K562 (cell line): ENCODE measurements at regions not wholly inside any gene's neighbourhood (a gene's known extent, or its start where the extent isn't known, plus 50 kb on each side); places are given as distances from the start of the nearest gene placed in this dataset.

Source experiments
- ATAC-seq: fragments of 200-7000 bp; cut with Tn5 transposase; 3 replicates; pipeline ENCODE4 v1.9.1; 2020; ENCODE audit warnings: moderate library complexity
- BruUV-seq: library from RNA; stranded (reverse); fragments of 400-500 nt; replicated peaks from 2 replicates; lab custom pipeline; 2021; lab: Mats Ljungman, UMichigan
- CTCF ChIA-PET: fragments of 300-600 bp; formaldehyde crosslinking; extraction: SDS; loops from one replicate; lab custom pipeline; 2021; ENCODE audit warnings: low intra/inter-chr PET ratio; lab: Yijun Ruan, JAX
- POLR2A ChIA-PET: fragments of 300-600, 350-650 bp; sonication (Branson Sonifier 250); formaldehyde crosslinking; extraction: SDS; loops from one replicate; lab custom pipeline; 2021; ENCODE audit warnings: antibody characterized with exemption, inconsistent platforms; lab: Yijun Ruan, JAX
- DNase-seq, 4 experiments: peaks; one replicate each; pipeline versions ENCODE4 v3.0.0 to v3.0.0-alpha.2; 2011 to 2018; ENCODE audit warnings: low spot score in 3 of 4, mixed read lengths in 3 of 4; ENCODE audit errors: extremely low read depth in 1 of 4
- FAIRE-seq: peaks from 2 replicates; lab custom pipeline; 2011; peaks lifted over from hg19 to GRCh38; lab: Jason Lieb, UNC
- H2AFZ ChIP-seq: 2 replicates; pipeline ENCODE4 v1.6.0; 2011; ENCODE audit warnings: low read depth, low read length, control low read depth, inconsistent platforms
- H3K27ac ChIP-seq: fragments of 200-600 bp; 3 replicates; pipeline ENCODE4 v1.8.0; 2011; ENCODE audit warnings: low read depth, mild to moderate bottlenecking, control low read depth, inconsistent platforms, low read length, moderate library complexity, mixed read lengths; ENCODE audit errors: extremely low read depth
- H3K27me3 ChIP-seq, 2 experiments: fragments of 300-600 bp in 1 of 2; 2 replicates in 1 of 2; 3 replicates in 1 of 2; pipeline versions ENCODE4 v1.6.0 to v1.8.0; 2011; ENCODE audit warnings: inconsistent platforms in 2 of 2, low read length in 2 of 2, mild to moderate bottlenecking in 1 of 2, mixed read lengths in 1 of 2, moderate library complexity in 1 of 2; ENCODE audit not compliant: control insufficient read depth in 2 of 2, insufficient read depth in 2 of 2
- H3K36me3 ChIP-seq: fragments of 300-600 bp; 3 replicates; pipeline ENCODE4 v1.8.0; 2011; ENCODE audit warnings: mild to moderate bottlenecking, low read length, inconsistent platforms; ENCODE audit not compliant: control insufficient read depth, insufficient read depth
- H3K4me1 ChIP-seq, 2 experiments: fragments of 200-600 bp in 1 of 2; replicated peaks in 1 of 2; 2 replicates in 1 of 2; 3 replicates in 1 of 2; pipeline versions ENCODE4 v1.5.1 to v1.8.0; 2011; ENCODE audit warnings: inconsistent platforms in 2 of 2, low read length in 2 of 2, mild to moderate bottlenecking in 1 of 2, mixed read lengths in 1 of 2, moderate library complexity in 1 of 2; ENCODE audit not compliant: control insufficient read depth in 2 of 2, insufficient read depth in 2 of 2
- H3K4me2 ChIP-seq: 2 replicates; pipeline ENCODE4 v1.6.1; 2011; ENCODE audit warnings: low read length, control low read depth, inconsistent platforms, mixed read lengths; ENCODE audit not compliant: insufficient read depth
- H3K4me3 ChIP-seq: fragments of 200-600 bp; sonication (generic), shearing (Covaris generic); 2 replicates; pipeline ENCODE4 v1.5.1; 2016; ENCODE audit warnings: control low read depth, inconsistent platforms
- H3K79me2 ChIP-seq: fragments of 200-600 bp; 3 replicates; pipeline ENCODE4 v1.8.0; 2011; ENCODE audit warnings: low read length, inconsistent platforms; ENCODE audit not compliant: control insufficient read depth, insufficient read depth
- H3K9ac ChIP-seq, 2 experiments: 2 replicates each; pipeline versions ENCODE4 v1.6.0 to v1.6.1; 2011; ENCODE audit warnings: low read depth in 2 of 2, low read length in 2 of 2, control low read depth in 1 of 2, inconsistent platforms in 1 of 2, mild to moderate bottlenecking in 1 of 2, mixed read lengths in 1 of 2; ENCODE audit not compliant: insufficient read depth in 1 of 2
- H3K9me1 ChIP-seq: one replicate; pipeline ENCODE4 v1.6.0; 2011; ENCODE audit warnings: inconsistent platforms, mild to moderate bottlenecking, low read length, moderate library complexity; ENCODE audit not compliant: control insufficient read depth, insufficient read depth
- H3K9me3 ChIP-seq: replicated peaks from 2 replicates; pipeline ENCODE4 v1.5.1; 2011; ENCODE audit warnings: low read depth, low read length, inconsistent platforms; ENCODE audit not compliant: control insufficient read depth, insufficient read depth
- H4K20me1 ChIP-seq: replicated peaks from 2 replicates; pipeline ENCODE4 v1.6.1; 2011; ENCODE audit warnings: low read length, inconsistent platforms, mixed read lengths; ENCODE audit not compliant: control insufficient read depth, insufficient read depth
- CTBP1 ChIP-seq: fragments of 450-650 bp; IDR thresholded peaks from 2 replicates; pipeline ENCODE4 v1.6.1; 2016; ENCODE audit warnings: borderline replicate concordance
- RAD21 ChIP-seq, 2 experiments: fragments of 250-450 bp in 1 of 2; fragments of 450-650 bp in 1 of 2; sonication (Bioruptor Pico) in 1 of 2; formaldehyde crosslinking in 1 of 2; IDR thresholded peaks in 1 of 2; conservative IDR thresholded peaks in 1 of 2; 2 replicates each; pipeline versions ENCODE4 v1.4.0 to v1.8.0; 2020 to 2022; ENCODE audit warnings: mild to moderate bottlenecking in 2 of 2, moderate library complexity in 1 of 2
- RCOR1 ChIP-seq, 2 experiments: IDR thresholded peaks; 2 replicates each; pipeline ENCODE4 v1.6.1; 2012; ENCODE audit warnings: low read depth in 2 of 2, low read length in 2 of 2, borderline replicate concordance in 1 of 2, improper control_type of control experiment in 1 of 2
- RNF2 ChIP-seq: sonication (generic); IDR thresholded peaks from 2 replicates; pipeline ENCODE4 v1.6.1; 2016
- TAF15 ChIP-seq: fragments of 200-400 bp; formaldehyde crosslinking; IDR thresholded peaks from 2 replicates; pipeline ENCODE4 v1.6.1; 2017; ENCODE audit warnings: mild to moderate bottlenecking, low read depth, low read length, moderate library complexity
- TEAD4 ChIP-seq, 2 experiments: sonication (generic) in 1 of 2; formaldehyde crosslinking in 1 of 2; IDR thresholded peaks; 2 replicates each; pipeline versions ENCODE4 v1.6.1 to v1.8.0; 2012 to 2022; ENCODE audit warnings: borderline replicate concordance in 1 of 2, inconsistent platforms in 1 of 2, low read length in 1 of 2, mild to moderate bottlenecking in 1 of 2, missing genetic modification reagents in 1 of 2
- ZKSCAN8 ChIP-seq: fragments of 200-800 bp; sonication (Bioruptor generic); IDR thresholded peaks from 2 replicates; pipeline ENCODE4 v1.6.1; 2016; ENCODE audit warnings: missing genetic modification characterization, missing compliant biosample characterization
- ZNF165 ChIP-seq: fragments of 250-450 bp; sonication (Bioruptor Pico); IDR thresholded peaks from 2 replicates; pipeline ENCODE4 v1.4.0; 2020; ENCODE audit warnings: borderline replicate concordance
- WGBS: fragments of 100-300 bp; shearing (Covaris generic); methylation state at CpG from one replicate; pipeline ENCODE4 v1.1.6; 2016; ENCODE audit warnings: low coverage, mixed read lengths; ENCODE audit not compliant: insufficient coverage; ENCODE audit errors: missing lambda C conversion rate; 5-methylcytosine and 5-hydroxymethylcytosine counted together
- in situ Hi-C: fragments of 300-500 bp; cut with MboI; formaldehyde crosslinking; loops from 4 replicates; pipeline ENCODE4 v1.15.0; 2018; ENCODE audit warnings: inconsistent platforms, mixed read lengths
- intact Hi-C: fragments of 100-400 bp; cut with micrococcal nuclease; formaldehyde crosslinking; loops from 2 replicates; pipeline ENCODE4 v1.14.2; 2022
- TF ChIP-seq, protein P1 (sequence below): fragments of 450-650 bp; formaldehyde crosslinking; IDR thresholded peaks from 2 replicates; pipeline ENCODE4 v1.4.0; 2022; ENCODE audit warnings: missing genetic modification characterization
- TF ChIP-seq, protein P2 (sequence below), 2 experiments: fragments of 450-650 bp; formaldehyde crosslinking in 1 of 2; IDR thresholded peaks; 2 replicates each; pipeline versions ENCODE4 v1.4.0 to v1.6.1; 2014 to 2020; ENCODE audit warnings: mild to moderate bottlenecking in 2 of 2, borderline replicate concordance in 1 of 2, low read depth in 1 of 2

DNA sequence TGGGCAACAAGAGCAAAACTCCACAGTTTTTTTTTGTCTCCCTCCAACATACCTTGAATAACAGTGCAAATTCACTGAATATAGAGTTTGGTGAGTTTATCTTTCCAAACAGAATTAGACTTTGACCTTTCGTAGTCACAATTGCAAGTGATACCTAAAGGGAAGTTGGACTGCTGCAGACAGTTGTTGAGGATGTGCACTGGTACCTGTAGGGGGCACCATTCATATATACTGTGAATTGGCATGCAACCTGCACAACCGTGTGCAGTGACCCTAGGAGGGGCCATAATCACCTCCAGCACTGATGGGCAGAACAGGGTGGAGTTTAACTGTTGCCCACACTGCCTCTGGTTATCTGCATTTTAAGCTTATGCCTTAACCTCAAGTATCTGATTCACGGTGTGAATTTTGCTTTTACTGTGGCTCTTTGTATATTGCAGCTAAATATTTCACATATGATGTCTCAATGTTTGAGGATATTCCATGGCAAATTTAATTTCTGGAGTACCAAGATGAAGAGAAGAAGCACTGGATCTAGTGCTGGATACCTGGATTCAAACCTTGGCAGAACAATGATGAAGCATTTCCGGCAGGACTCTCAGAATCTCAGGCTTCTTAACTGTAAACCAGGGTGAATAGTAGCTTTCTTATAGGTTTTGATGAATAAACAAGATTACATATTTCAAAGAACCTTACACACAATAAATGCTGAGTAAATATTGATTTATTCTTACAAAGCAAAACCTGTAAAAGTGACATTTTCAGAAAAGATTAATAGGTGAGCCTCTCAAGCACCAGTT is 144.3 kb downstream of the ACTBL2 start:
- Histone ChIP-seq H3K9ac (no peak overlapping the region), H3K9me1 (no peaks in the 10 kb centered on the region), H3K27ac (no peak overlapping the region), H2AFZ (no peak overlapping the region), H3K27me3 (no peaks in the 10 kb centered on the region), H4K20me1 (no peaks in the 10 kb centered on the region), H3K4me1 (no peaks in the 10 kb centered on the region), H3K9me3 (no peaks in the 10 kb centered on the region), H3K4me3 (no peak overlapping the region), H3K36me3 (no peaks in the 10 kb centered on the region), H3K79me2 (no peaks in the 10 kb centered on the region), H3K4me2 (no peak overlapping the region)
- in situ Hi-C loops: no loop called here
- ChIA-PET CTCF (interaction anchor here (0.6 kb wide), 1 partner anchor 497 kb away, joined by 3 read pairs; no protein-coding TSS in a partner anchor), POLR2A (interaction anchor here (0.7 to 1.3 kb wide), 3 partner anchors 11 to 13 kb away, joined by 3 read pairs; no protein-coding TSS in a partner anchor)
- DNase-seq: peak; percentile 32 to 67 (median 44)
- FAIRE-seq: peak; percentile 91
- WGBS: 4% methylated on average over 4 of the region's 4 CpGs
- no TSS peak for BruUV-seq
- ATAC-seq: peak; percentile 98
- intact Hi-C loops: loop anchor here (1.0 to 5.0 kb wide), 3 partner anchors 41 to 159 kb away; no protein-coding TSS in a partner anchor
- TF ChIP-seq RNF2: no peak
- TF ChIP-seq, protein P1, sequence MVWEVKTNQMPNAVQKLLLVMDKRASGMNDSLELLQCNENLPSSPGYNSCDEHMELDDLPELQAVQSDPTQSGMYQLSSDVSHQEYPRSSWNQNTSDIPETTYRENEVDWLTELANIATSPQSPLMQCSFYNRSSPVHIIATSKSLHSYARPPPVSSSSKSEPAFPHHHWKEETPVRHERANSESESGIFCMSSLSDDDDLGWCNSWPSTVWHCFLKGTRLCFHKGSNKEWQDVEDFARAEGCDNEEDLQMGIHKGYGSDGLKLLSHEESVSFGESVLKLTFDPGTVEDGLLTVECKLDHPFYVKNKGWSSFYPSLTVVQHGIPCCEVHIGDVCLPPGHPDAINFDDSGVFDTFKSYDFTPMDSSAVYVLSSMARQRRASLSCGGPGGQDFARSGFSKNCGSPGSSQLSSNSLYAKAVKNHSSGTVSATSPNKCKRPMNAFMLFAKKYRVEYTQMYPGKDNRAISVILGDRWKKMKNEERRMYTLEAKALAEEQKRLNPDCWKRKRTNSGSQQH (CRISPR knock-in tag): no peak
- peak; percentile 68 to 82 for TF ChIP-seq RAD21 (CRISPR knock-in tag; conservative IDR thresholded peaks at IDR 0.05 in 1 of 2, IDR thresholded peaks at IDR 0.05 in 1 of 2)
- TF ChIP-seq, protein P2, sequence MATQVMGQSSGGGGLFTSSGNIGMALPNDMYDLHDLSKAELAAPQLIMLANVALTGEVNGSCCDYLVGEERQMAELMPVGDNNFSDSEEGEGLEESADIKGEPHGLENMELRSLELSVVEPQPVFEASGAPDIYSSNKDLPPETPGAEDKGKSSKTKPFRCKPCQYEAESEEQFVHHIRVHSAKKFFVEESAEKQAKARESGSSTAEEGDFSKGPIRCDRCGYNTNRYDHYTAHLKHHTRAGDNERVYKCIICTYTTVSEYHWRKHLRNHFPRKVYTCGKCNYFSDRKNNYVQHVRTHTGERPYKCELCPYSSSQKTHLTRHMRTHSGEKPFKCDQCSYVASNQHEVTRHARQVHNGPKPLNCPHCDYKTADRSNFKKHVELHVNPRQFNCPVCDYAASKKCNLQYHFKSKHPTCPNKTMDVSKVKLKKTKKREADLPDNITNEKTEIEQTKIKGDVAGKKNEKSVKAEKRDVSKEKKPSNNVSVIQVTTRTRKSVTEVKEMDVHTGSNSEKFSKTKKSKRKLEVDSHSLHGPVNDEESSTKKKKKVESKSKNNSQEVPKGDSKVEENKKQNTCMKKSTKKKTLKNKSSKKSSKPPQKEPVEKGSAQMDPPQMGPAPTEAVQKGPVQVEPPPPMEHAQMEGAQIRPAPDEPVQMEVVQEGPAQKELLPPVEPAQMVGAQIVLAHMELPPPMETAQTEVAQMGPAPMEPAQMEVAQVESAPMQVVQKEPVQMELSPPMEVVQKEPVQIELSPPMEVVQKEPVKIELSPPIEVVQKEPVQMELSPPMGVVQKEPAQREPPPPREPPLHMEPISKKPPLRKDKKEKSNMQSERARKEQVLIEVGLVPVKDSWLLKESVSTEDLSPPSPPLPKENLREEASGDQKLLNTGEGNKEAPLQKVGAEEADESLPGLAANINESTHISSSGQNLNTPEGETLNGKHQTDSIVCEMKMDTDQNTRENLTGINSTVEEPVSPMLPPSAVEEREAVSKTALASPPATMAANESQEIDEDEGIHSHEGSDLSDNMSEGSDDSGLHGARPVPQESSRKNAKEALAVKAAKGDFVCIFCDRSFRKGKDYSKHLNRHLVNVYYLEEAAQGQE (IDR thresholded peaks at IDR 0.05; ENCODE audit: borderline replicate concordance): peak; percentile 69
- TF ChIP-seq, protein P2 (CRISPR knock-in tag; IDR thresholded peaks at IDR 0.05; ENCODE audit: low read depth): no peak
- TF ChIP-seq ZNF165 (CRISPR knock-in tag): no peak
- TF ChIP-seq TEAD4 (IDR thresholded peaks at IDR 0.05; ENCODE audit: low read length): no peak
- TF ChIP-seq TEAD4 (CRISPR knock-in tag; IDR thresholded peaks at IDR 0.05; ENCODE audit: borderline replicate concordance): no peak
- TF ChIP-seq ZKSCAN8 (CRISPR knock-in tag): no peak
- no peak for TF ChIP-seq TAF15
- 0 out of 2 replicates have a peak, but pooled peaks have one; percentile 54 for TF ChIP-seq CTBP1
- 0 out of 4 replicates have a peak, but pooled peaks of 1 of the 2 experiments have one; percentile 30 for TF ChIP-seq RCOR1 (IDR thresholded peaks at IDR 0.05; ENCODE audit: borderline replicate concordance in 1 of 2, low read depth in 2 of 2, low read length in 2 of 2)
